NCI-H1417 (cell line): ENCODE measurements at regions not wholly inside any gene's neighbourhood (a gene's known extent, or its start where the extent isn't known, plus 50 kb on each side); places are given as distances from the start of the nearest gene placed in this dataset.
A peak's percentile ranks its signal among the peaks of the same experiment; 100 is the strongest.

Source experiments
- DNase-seq, 3 experiments: peaks; one replicate each; lab custom pipeline; 2025; lab: John Stamatoyannopoulos, UW

DNA sequence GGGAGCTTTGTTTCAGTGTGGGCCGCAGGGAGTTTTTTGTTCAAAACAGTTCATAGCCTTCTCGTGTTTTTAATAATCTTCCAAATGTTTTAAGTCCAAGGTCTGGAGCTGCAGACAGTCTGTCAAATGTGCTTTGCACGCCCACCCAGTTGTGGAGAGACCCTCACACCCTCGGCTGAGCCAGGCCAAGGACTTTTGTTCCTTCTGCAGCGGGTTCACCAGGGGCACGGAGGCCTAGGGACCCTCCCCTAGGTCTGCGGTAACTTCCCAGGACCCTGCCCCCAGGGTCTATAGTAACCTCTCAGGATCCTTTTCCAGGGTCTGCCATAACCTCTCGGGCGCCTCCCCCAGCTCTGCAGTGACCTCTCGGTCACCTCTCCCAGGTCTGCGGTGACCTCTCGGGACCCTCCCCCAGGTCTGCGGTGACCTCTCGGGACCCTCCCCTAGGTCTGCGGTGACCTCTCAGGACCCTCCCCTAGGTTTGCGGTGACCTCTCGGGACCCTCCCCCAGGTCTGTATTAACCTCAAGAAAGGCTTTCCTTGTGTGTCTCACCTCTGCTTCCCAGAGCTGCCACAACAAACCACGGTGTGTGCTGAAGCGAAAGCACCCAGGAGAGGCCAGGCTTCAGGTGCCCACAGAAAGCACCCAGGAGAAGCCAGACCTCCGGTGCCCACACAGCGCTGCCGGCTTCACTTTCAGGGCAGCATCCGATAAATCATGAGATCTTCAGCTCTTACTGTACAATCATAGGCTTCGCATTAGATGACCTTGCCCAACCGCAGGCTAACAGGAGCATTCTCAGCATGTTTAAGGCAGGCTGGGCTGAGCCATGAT, 301.9 kb upstream of the SALL3 start:
- DNase-seq, result no peak

DNA sequence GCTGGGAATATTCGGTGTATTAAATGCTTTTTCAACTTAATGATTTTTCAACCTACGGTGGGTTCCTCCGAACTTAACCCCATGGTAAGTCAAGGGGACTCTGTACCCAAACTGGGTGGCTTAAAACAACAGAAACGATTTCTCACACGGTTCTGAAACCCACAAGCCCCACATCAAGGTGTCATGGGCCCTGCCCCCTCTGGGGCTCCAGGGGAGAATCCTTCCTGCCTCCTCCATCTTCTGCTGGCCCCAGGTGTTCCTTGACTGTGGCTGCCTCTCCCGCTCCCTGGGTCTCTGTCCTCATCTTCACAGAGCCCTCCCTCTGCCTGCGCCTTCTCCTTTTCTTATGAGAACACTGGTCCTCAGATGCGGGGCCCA, 301.3 kb upstream of the SALL3 start:
- no peak for DNase-seq

GRCh38 chr18:78679031-78679430, 300.6 kb upstream of the SALL3 start:
- DNase-seq, result no peak

GRCh38 chr18:78679613-78680260, 299.9 kb upstream of the SALL3 start:
- no peak for DNase-seq

- no peak for DNase-seq
These were observed 298.2 kb upstream of the SALL3 start for GRCh38 chr18:78681396-78681795.

- DNase-seq, result no peak
These were observed 297.7 kb upstream of the SALL3 start for GRCh38 chr18:78681934-78682333.

DNA sequence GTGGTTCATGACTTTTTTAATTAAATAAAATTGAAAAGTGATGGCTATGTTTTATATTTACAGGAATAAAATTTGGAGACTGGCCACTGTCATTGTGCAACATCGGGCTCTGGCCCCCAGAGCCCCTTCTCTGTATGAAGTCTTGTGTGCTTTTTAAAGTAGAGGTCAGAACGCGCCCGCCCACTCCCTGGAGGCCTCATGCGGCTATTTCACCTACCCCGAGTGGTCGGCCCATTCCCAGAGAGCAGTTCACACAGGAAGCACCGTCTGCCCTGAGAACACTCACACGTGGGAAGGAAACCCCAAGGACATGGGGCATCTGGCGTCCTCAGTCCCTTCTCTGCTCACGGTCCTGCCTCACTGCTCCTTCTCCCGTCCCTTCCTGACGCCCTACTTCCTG, 296.9 kb upstream of the SALL3 start:
- DNase-seq, result no peak

DNA sequence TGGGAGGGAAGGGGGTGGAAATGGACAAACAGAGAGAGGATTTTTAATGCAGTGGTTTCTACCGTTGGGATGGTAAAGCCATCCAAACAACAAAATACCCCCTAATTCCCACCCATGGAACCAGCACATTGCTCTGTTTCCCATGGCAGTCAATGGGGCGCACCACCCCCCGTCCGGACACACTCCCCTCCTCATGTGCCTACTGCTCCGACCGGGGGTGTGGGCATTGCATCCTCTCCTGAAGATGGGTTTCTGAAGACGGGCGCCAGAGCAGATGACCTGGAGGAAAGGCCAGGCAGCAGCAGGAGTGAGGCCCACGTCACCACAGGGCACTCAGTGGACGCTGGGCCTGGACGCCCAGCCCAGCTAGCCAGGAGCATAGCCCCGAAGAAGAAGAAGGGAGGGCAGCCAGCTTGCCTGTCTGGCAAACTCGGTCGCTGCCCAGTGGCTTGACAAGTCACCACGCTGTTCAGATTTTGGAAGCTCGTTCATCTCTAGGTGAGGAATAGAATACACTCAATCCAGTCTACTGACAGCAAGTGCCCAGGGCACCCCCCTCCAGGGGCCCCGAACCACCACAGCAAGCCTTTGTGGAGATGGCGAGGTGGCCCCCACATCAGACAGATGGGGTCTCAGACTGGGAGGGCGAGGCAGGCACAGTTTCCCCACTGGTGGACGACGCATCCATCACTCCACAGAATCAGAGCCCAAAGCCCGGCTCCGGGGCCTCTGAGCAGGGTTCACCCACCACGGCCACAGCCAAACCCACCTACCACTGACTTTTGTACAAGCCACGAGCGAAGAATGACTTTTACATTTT, 296.2 kb upstream of the SALL3 start:
- DNase-seq, result no peak

- no peak for DNase-seq
These were observed 294.2 kb upstream of the SALL3 start for GRCh38 chr18:78685250-78685979.

DNA sequence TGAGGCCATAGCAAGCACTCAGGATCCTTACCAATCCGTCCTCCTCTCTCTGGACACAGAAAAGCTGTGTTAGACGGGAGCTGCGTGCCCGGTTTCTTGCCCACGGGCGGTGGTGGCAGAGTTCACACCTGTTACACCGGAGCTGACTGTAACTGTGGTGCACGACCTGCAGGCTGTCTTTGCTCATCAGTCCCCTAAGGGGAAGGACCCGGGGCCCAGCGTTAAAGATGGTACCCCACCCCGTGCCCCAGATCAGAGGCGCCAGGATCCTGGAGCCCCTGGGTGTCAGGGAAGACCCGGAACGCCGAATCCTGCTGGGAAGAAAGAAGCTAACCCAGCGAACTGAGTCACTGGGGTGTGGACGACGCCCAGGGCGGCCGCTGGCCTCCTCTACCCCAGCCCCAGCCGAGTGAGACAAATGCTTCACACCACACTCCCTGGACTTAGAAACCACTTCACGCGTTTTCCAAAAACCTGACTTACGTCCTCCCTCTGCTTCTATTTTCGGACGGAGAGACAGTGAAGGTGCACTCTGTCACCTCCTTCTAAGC, 293.6 kb upstream of the SALL3 start:
- DNase-seq, result no peak

DNA sequence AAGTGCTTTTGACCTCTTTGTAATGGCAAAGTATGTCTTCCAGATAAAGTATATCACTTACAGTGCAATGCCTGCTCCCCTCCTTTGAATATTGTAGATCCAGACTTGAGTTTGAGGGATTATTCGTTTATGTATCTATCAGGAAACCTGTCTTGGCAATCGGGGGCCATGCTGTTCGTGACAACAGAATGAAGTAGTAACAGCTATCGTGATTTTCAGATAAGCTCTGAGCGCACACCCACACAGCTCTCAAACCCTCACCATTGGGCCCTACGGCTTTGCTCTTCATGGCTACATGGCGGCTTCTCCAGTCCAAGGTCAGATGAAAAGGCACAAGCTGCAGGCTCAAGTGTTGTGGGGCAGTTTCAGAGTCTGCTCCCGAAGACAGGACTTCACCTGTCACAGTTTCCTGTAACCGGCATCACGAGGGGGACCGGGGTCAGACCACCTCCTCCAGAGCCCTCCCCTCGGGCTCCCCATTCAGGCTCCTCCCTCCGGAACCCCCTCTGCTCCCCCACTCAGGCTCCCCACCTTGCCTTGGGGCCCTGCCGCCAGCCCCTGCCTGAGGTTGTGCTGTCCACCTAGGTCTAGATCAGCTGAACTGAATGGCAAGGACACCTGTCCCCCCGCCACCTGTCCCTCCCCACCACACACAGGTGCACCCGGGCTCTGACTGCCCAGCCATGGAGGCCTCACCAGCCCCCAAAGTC, 292.5 kb upstream of the SALL3 start:
- no peak for DNase-seq

DNA sequence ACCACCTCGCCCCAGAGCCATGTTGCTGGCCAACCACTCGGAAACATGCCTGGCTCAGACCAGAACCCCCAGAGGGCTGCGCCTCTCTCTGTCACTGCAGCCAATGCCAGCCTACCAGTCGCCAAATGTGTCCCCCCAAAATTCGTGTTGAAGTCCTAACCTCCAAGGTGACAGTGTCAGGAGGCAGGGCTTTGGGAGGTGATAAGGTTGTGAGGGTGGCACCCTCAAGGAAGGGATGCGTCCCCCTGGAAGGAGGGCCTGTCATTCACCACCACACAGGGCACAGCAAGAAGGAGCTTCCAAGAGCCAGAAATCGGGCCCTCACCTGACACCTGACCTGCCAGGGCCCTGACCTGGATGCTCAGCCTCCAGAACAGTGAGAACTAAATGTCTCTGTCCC, 291.9 kb upstream of the SALL3 start:
- no peak for DNase-seq

DNA sequence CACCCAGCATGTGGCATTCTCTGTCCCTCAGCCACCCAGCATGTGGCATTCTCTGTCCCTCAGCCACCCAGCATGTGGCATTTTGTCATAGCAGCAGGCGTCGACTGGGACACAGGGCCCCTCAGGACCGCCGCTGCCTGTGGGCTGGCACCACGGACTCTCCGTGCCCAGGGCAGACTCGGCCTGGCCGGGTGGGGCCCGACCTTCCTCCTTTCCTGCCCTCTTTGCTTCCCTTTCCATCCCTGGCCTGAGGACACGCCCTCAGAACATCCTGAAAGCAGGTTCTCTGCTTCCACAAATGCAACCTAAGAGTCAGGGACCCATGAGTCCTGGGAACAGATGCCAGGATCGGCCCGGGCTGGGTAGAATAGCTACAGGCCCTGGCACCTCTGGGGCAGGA, 291.4 kb upstream of the SALL3 start:
- no peak for DNase-seq

DNA sequence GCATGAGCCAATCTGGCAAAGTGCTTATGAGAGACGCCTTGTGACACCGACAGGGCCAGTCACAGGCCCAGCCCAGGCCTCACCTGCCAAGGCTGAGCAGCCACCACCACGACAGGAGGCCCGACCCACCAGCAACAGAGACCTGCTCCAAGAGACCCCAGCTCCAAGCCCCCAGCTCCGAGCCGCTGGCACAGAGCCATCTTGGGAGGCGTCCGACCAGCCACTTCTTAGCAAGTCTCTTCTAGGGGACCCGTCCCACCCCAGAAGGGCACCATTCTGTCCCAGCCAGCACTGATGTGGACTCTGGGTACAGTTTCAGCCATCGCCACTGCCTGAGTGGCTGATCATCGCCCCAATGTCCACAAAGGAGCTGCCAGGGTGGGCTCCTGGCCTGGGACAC, 290.7 kb upstream of the SALL3 start:
- no peak for DNase-seq

- no peak for DNase-seq
These were observed 290.0 kb upstream of the SALL3 start for GRCh38 chr18:78689606-78690005.

DNA sequence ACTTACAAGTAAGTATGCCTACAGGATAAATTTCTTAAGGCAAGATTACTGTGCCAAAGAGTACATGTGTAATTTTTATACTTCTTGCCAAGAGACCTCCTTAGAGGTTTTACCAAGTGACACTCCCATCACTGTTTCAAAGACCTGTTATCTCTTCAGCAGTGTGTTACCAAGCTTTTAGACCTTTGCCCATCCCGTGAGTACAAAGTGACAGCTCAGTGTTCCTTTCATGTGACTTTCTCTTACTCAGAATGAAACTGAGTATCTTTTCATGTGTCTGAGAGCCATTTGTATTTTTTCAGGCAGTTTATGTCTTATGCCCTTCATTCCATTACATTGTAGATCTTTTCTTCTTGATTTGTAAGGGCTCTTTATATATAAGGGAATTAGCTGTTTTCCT, 287.5 kb upstream of the SALL3 start:
- no peak for DNase-seq

- DNase-seq, result no peak
These were observed 286.2 kb upstream of the SALL3 start for GRCh38 chr18:78693429-78693828.

DNA sequence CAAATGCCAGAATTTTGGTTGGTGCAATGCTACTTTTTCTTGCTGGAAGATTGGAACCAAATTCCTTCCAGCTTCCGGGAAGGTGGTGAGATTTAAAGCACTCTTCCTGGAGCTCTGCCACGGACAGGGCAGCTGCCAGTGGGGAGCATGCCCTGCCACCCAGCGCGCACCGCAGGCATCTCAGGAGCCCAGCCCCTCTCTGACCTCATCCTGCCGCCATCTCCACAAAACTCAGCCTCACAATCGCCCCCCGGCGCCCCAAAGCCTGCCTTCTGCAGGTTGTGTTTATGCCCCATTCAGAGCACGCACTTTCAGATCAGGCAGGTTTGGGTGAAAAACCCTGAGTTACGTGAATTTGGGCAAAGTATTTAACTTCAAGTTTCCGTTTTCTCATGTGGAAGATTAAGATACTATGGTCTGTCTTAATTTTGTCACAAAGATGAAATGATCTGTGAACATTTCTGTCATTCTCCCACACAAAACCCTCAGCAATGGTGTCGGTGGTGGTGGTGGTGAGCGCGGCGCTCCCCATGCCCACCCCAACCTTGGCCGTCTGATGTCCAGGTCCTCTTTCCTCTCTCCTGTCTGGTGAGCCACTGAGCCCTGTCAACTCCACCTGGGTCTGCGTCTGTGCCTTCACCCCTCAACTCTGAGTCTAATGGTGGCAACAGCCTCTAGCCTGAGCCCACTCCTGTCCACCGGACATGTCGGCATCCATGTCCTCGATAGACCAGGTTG, 282.8 kb upstream of the SALL3 start:
- no peak for DNase-seq

DNA sequence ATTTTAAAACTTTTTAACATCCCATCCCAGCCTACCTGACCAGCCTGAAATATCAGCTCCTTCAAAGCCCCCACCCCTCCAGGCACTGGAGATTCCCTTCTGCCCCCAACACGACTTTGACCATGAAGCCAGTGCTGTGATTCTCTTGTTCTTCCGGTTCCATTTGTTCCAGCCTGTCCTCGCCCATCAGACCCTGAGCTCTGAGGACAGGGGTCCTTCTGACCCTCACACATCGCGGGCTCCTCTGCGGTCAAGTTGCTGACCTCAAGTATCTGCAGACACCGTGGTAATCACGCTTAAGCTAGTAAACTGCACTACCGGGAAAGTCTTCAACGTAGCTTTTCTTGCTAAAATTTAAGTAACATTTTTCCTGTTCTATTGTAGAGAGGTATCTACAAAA, 282.2 kb upstream of the SALL3 start:
- no peak for DNase-seq

- DNase-seq, result no peak
These were observed 280.7 kb upstream of the SALL3 start for GRCh38 chr18:78698914-78699313.

GRCh38 chr18:78699499-78699898, 280.1 kb upstream of the SALL3 start:
- DNase-seq, result peak in 2 of 3 experiments; percentile 81 to 94
